ENCODE measurements at regions not wholly inside any gene's neighbourhood (a gene's known extent, or its start where the extent isn't known, plus 50 kb on each side); places are given as distances from the start of the nearest gene placed in this dataset.

- no peak for TF ChIP-seq CTCF (conservative IDR thresholded peaks at IDR 0.05; ENCODE audit: low read length)
- no peak for TF ChIP-seq EZH2phosphoT487 (IDR thresholded peaks at IDR 0.05; ENCODE audit: borderline replicate concordance)
Observed at GRCh38 chr7:120039138-120039537, 233.8 kb upstream of the KCND2 start.

Data from Loucy (cell line).